T-helper 2 cell treated with Interferon-gamma antibody and Interleukin-4, amounts not matched to agents 100 ng/mL and 5 ng/mL, for 36 hours (primary cell): ENCODE measurements at regions not wholly inside any gene's neighbourhood (a gene's known extent, or its start where the extent isn't known, plus 50 kb on each side); places are given as distances from the start of the nearest gene placed in this dataset.

Experiments used
- intact Hi-C: fragments of 100-400 bp; cut with micrococcal nuclease; formaldehyde crosslinking; loops from one replicate; pipeline ENCODE4 v1.15.1; 2023

GRCh38 chr9:99326917-99327189, 104.8 kb downstream of the SEC61B start:
- intact Hi-C loops: no loop called here

- intact Hi-C loops: no loop called here
Measured at GRCh38 chr9:99327667-99328066, 105.6 kb downstream of the SEC61B start.

- intact Hi-C loops: no loop called here
Measured at GRCh38 chr9:99335280-99335679, 113.2 kb downstream of the SEC61B start.

- intact Hi-C loops: no loop called here
Measured at GRCh38 chr9:99336005-99336404, 113.9 kb downstream of the SEC61B start.

GRCh38 chr9:99336531-99336930, 114.4 kb downstream of the SEC61B start:
- intact Hi-C loops: no loop called here

GRCh38 chr9:99340281-99340680, 118.2 kb downstream of the SEC61B start:
- intact Hi-C loops: no loop called here

GRCh38 chr9:99341686-99342085, 119.6 kb downstream of the SEC61B start:
- intact Hi-C loops: no loop called here

GRCh38 chr9:99345451-99345850, 123.4 kb downstream of the SEC61B start:
- intact Hi-C loops: no loop called here

- intact Hi-C loops: no loop called here
Measured at GRCh38 chr9:99345942-99346341, 123.9 kb downstream of the SEC61B start.

- intact Hi-C loops: no loop called here
Measured at GRCh38 chr9:99347568-99347967, 125.5 kb downstream of the SEC61B start.

- intact Hi-C loops: no loop called here
Measured at GRCh38 chr9:99348289-99348688, 126.2 kb downstream of the SEC61B start.

- intact Hi-C loops: no loop called here
Measured at GRCh38 chr9:99349870-99350269, 127.8 kb downstream of the SEC61B start.

- intact Hi-C loops: no loop called here
Measured at GRCh38 chr9:99350461-99350860, 128.4 kb downstream of the SEC61B start.

GRCh38 chr9:99351647-99352046, 129.6 kb downstream of the SEC61B start:
- intact Hi-C loops: no loop called here

- intact Hi-C loops: no loop called here
Measured at GRCh38 chr9:99352826-99353225, 130.7 kb downstream of the SEC61B start.

GRCh38 chr9:99353408-99353807, 131.3 kb downstream of the SEC61B start:
- intact Hi-C loops: no loop called here

- intact Hi-C loops: no loop called here
Measured at GRCh38 chr9:99354104-99354503, 132.0 kb downstream of the SEC61B start.

GRCh38 chr9:99356512-99356971, 134.5 kb downstream of the SEC61B start:
- intact Hi-C loops: no loop called here

- intact Hi-C loops: no loop called here
Measured at GRCh38 chr9:99357575-99357974, 135.5 kb downstream of the SEC61B start.

GRCh38 chr9:99358668-99359067, 136.6 kb downstream of the SEC61B start:
- intact Hi-C loops: no loop called here

- intact Hi-C loops: no loop called here
Measured at GRCh38 chr9:99359336-99359735, 137.3 kb downstream of the SEC61B start.

- intact Hi-C loops: no loop called here
Measured at GRCh38 chr9:99360026-99360425, 137.9 kb downstream of the SEC61B start.

- intact Hi-C loops: no loop called here
Measured at GRCh38 chr9:99361817-99362216, 139.7 kb downstream of the SEC61B start.

- intact Hi-C loops: no loop called here
Measured at GRCh38 chr9:99362321-99362720, 140.2 kb downstream of the SEC61B start.
